GM12878 (cell line): ENCODE measurements at regions not wholly inside any gene's neighbourhood (a gene's known extent, or its start where the extent isn't known, plus 50 kb on each side); places are given as distances from the start of the nearest gene placed in this dataset.

Source experiments
- ATAC-seq: fragments of 200-7000 bp; cut with Tn5 transposase; 3 replicates; pipeline ENCODE4 v1.9.1; 2020; ENCODE audit warnings: mild to moderate bottlenecking, moderate library complexity
- BruUV-seq: library from RNA; stranded (reverse); fragments of 400-500 nt; replicated peaks from 2 replicates; lab custom pipeline; 2021; lab: Mats Ljungman, UMichigan
- CTCF ChIA-PET: fragments of 300-600 bp; sonication (Branson Sonifier 250); formaldehyde crosslinking; extraction: SDS; loops from one replicate; lab custom pipeline; 2021; ENCODE audit warnings: inconsistent platforms; lab: Yijun Ruan, JAX
- POLR2A ChIA-PET: fragments of 350-600 bp; formaldehyde crosslinking; extraction: SDS; loops from one replicate; lab custom pipeline; 2021; ENCODE audit warnings: inconsistent platforms; lab: Charles Lee
- RAD21 ChIA-PET: fragments of 300-600 bp; sonication (Branson Sonifier 250); formaldehyde crosslinking; loops from one replicate; lab custom pipeline; 2023; ENCODE audit warnings: antibody characterized with exemption; ENCODE audit not compliant: unreplicated experiment; lab: Charles Lee
- SMC1A ChIA-PET: fragments of 300-600 bp; sonication (Branson Sonifier 250); formaldehyde crosslinking; loops from one replicate; lab custom pipeline; 2023; ENCODE audit not compliant: unreplicated experiment, uncharacterized antibody; lab: Charles Lee
- DNase-seq: peaks from one replicate; pipeline ENCODE4 v3.0.0-alpha.2; 2011; ENCODE audit warnings: low read depth, low spot score
- FAIRE-seq: peaks from 3 replicates; lab custom pipeline; 2011; peaks lifted over from hg19 to GRCh38; lab: Jason Lieb, UNC
- H2AFZ ChIP-seq: 2 replicates; pipeline ENCODE4 v1.6.0; 2011; ENCODE audit warnings: low read depth, low read length, control low read depth; ENCODE audit not compliant: control insufficient read depth
- H3K27ac ChIP-seq: 2 replicates; pipeline ENCODE4 v1.5.1; 2011; ENCODE audit warnings: control low read depth; ENCODE audit not compliant: control insufficient read depth, insufficient read depth
- H3K27me3 ChIP-seq, 2 experiments: replicated peaks in 1 of 2; 2 replicates each; pipeline versions ENCODE4 v1.6.0 to v1.6.1; 2011; ENCODE audit warnings: low read length in 1 of 2; ENCODE audit not compliant: control insufficient read depth in 2 of 2, insufficient read depth in 2 of 2
- H3K36me3 ChIP-seq, 2 experiments: 2 replicates each; pipeline ENCODE4 v1.5.1; 2011; ENCODE audit warnings: low read length in 1 of 2; ENCODE audit not compliant: control insufficient read depth in 2 of 2, insufficient read depth in 2 of 2
- H3K4me1 ChIP-seq: 2 replicates; pipeline ENCODE4 v1.6.1; 2011; ENCODE audit warnings: mild to moderate bottlenecking, low read length, moderate library complexity, mixed read lengths; ENCODE audit not compliant: control insufficient read depth, insufficient read depth
- H3K4me2 ChIP-seq: 2 replicates; pipeline ENCODE4 v1.6.0; 2011; ENCODE audit warnings: control low read depth; ENCODE audit not compliant: control insufficient read depth, insufficient read depth
- H3K4me3 ChIP-seq: fragments of 200-600 bp; sonication (generic); 2 replicates; pipeline ENCODE4 v1.5.1; 2016
- H3K79me2 ChIP-seq: 2 replicates; pipeline ENCODE4 v1.6.0; 2011; ENCODE audit warnings: low read length; ENCODE audit not compliant: control insufficient read depth, insufficient read depth
- H3K9ac ChIP-seq: 2 replicates; pipeline ENCODE4 v1.8.0; 2011; ENCODE audit warnings: low read length, control low read depth, mixed read lengths; ENCODE audit not compliant: control insufficient read depth, insufficient read depth
- H3K9me3 ChIP-seq: replicated peaks from 3 replicates; pipeline ENCODE4 v1.5.1; 2011; ENCODE audit warnings: mild to moderate bottlenecking, low read length; ENCODE audit not compliant: control insufficient read depth, insufficient read depth
- H4K20me1 ChIP-seq: 2 replicates; pipeline ENCODE4 v1.6.0; 2011; ENCODE audit not compliant: control insufficient read depth, insufficient read depth
- ASH2L ChIP-seq: fragments of 300-600, 200-600 bp; sonication (generic); IDR thresholded peaks from 2 replicates; pipeline ENCODE4 v1.6.1; 2017; ENCODE audit warnings: low read depth, mild to moderate bottlenecking, borderline replicate concordance
- BCL11A ChIP-seq: IDR thresholded peaks from 2 replicates; pipeline ENCODE4 v1.6.1; 2011; ENCODE audit warnings: low read depth, low read length
- CTCF ChIP-seq, 3 experiments: IDR thresholded peaks in 2 of 3; conservative IDR thresholded peaks in 1 of 3; 2 replicates each; pipeline ENCODE4 v1.5.1; 2011; ENCODE audit warnings: low read depth in 3 of 3, low read length in 3 of 3, mild to moderate bottlenecking in 3 of 3, control low read depth in 2 of 3, moderate library complexity in 2 of 3, inconsistent platforms in 1 of 3, mixed read lengths in 1 of 3; ENCODE audit not compliant: control insufficient read depth in 2 of 3, insufficient read depth in 1 of 3; ENCODE audit errors: extremely low read depth in 1 of 3
- EED ChIP-seq: sonication (generic); IDR thresholded peaks from 2 replicates; pipeline ENCODE4 v1.6.1; 2016; ENCODE audit warnings: antibody characterized with exemption, low read depth
- IKZF2 ChIP-seq, 2 experiments: fragments of 450-650 bp; IDR thresholded peaks; 2 replicates each; pipeline ENCODE4 v1.6.1; 2017; ENCODE audit warnings: mild to moderate bottlenecking in 2 of 2, moderate library complexity in 2 of 2
- JUND ChIP-seq: IDR thresholded peaks from 2 replicates; pipeline ENCODE4 v1.6.1; 2012; ENCODE audit warnings: low read depth, mild to moderate bottlenecking, low read length, improper control_type of control experiment, moderate library complexity
- LARP7 ChIP-seq: fragments of 450-650 bp; IDR thresholded peaks from 2 replicates; pipeline ENCODE4 v1.6.1; 2017; ENCODE audit warnings: mild to moderate bottlenecking
- MEF2B ChIP-seq: fragments of 450-650 bp; IDR thresholded peaks from 2 replicates; pipeline ENCODE4 v1.6.1; 2018; ENCODE audit warnings: mild to moderate bottlenecking, moderate library complexity; ENCODE audit not compliant: partially characterized antibody, poor library complexity, severe bottlenecking
- MTA2 ChIP-seq: fragments of 450-650 bp; IDR thresholded peaks from 2 replicates; pipeline ENCODE4 v1.6.1; 2016; ENCODE audit warnings: low read depth, mild to moderate bottlenecking, moderate library complexity
- NBN ChIP-seq: fragments of 450-650 bp; IDR thresholded peaks from 2 replicates; pipeline ENCODE4 v1.6.1; 2016
- NRF1 ChIP-seq: conservative IDR thresholded peaks from 2 replicates; pipeline ENCODE4 v1.6.1; 2011; ENCODE audit warnings: mild to moderate bottlenecking, low read depth, low read length, improper control_type of control experiment
- PKNOX1 ChIP-seq: fragments of 450-650 bp; IDR thresholded peaks from 2 replicates; pipeline ENCODE4 v1.6.1; 2016; ENCODE audit warnings: mild to moderate bottlenecking
- RB1 ChIP-seq: fragments of 450-650 bp; formaldehyde crosslinking; IDR thresholded peaks from 2 replicates; pipeline ENCODE4 v1.6.1; 2017; ENCODE audit warnings: mild to moderate bottlenecking, borderline replicate concordance
- RBBP5 ChIP-seq: fragments of 200-600 bp; sonication (generic); conservative IDR thresholded peaks from 2 replicates; pipeline ENCODE4 v1.6.1; 2016
- RUNX3 ChIP-seq: IDR thresholded peaks from 2 replicates; pipeline ENCODE4 v1.6.1; 2012; ENCODE audit warnings: low read length, inconsistent platforms
- STAT1 ChIP-seq: fragments of 450-650 bp; conservative IDR thresholded peaks from 2 replicates; pipeline ENCODE4 v1.6.1; 2014; ENCODE audit warnings: antibody characterized with exemption, mild to moderate bottlenecking
- TAF1 ChIP-seq: IDR thresholded peaks from 2 replicates; pipeline ENCODE4 v1.6.1; 2011; ENCODE audit warnings: mild to moderate bottlenecking, low read depth, low read length, borderline replicate concordance
- TARDBP ChIP-seq: IDR thresholded peaks from 2 replicates; pipeline ENCODE4 v1.6.1; 2016; ENCODE audit warnings: borderline replicate concordance
- TCF7 ChIP-seq: IDR thresholded peaks from 2 replicates; pipeline ENCODE4 v1.6.1; 2014; ENCODE audit warnings: antibody characterized with exemption, borderline replicate concordance
- WRNIP1 ChIP-seq: IDR thresholded peaks from 2 replicates; pipeline ENCODE4 v1.6.1; 2011; ENCODE audit warnings: low read depth, low read length, improper control_type of control experiment, borderline replicate concordance
- WGBS: methylation state at CpG from one replicate; pipeline ENCODE4 v1.1.6; 2016; ENCODE audit warnings: low lambda C conversion rate; ENCODE audit not compliant: insufficient replicate concordance, insufficient coverage; ENCODE audit errors: missing lambda C conversion rate; 5-methylcytosine and 5-hydroxymethylcytosine counted together
- in situ Hi-C: fragments of 300-500 bp; cut with MboI; formaldehyde crosslinking; loops from 9 replicates; pipeline ENCODE4 v1.14.3; 2018; ENCODE audit warnings: mixed read lengths
- intact Hi-C: fragments of 100-400 bp; cut with micrococcal nuclease; formaldehyde crosslinking; loops from one replicate; pipeline ENCODE4 v1.14.2; 2022; ENCODE audit not compliant: unreplicated experiment

DNA sequence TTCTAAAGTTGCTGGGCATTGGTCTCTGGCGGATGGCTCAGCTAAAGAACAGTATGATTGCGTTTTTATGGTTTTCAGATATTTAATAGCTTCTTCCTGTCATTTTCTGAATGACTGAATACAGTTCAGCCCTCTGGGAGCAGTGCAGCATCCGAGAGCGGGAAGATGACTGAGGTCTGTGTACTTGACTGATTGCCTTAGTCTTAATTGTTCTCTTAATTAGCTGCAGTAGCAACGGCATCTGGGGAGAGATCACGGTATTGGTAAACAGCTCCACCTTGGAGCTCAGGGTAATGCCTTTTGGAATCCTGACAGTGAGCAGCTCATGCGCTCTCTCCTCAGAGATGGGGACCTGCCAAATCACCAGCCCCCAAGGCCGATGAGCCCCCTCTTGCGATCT lies 481.4 kb upstream of the SPRED2 start:
- no peaks in the 10 kb centered on the region for H4K20me1 ChIP-seq
- no peak for TF ChIP-seq EED
- TF ChIP-seq TARDBP, result no peak
- TF ChIP-seq ASH2L, result no peak
- TF ChIP-seq NBN, result no peak
- TF ChIP-seq JUND, result no peak
- no peak for TF ChIP-seq BCL11A
- no peak for TF ChIP-seq PKNOX1
- TF ChIP-seq IKZF2 (IDR thresholded peaks at IDR 0.05), result no peak
- no peak for TF ChIP-seq RUNX3
- TF ChIP-seq RB1, result no peak
- 42% methylated on average over 9 of the region's 9 CpGs for WGBS
- H3K36me3 ChIP-seq, result no peaks in the 10 kb centered on the region
- ChIA-PET RAD21 (no interaction called here), POLR2A (no interaction called here), CTCF (no interaction called here), SMC1A (no interaction called here)
- in situ Hi-C loops (no loop called here), intact Hi-C loops (no loop called here)
- no peak overlapping the region for H3K9ac ChIP-seq
- no peak overlapping the region for H3K4me3 ChIP-seq
- no peaks in the 10 kb centered on the region for H3K79me2 ChIP-seq
- FAIRE-seq (no peak), ATAC-seq (no peak), DNase-seq (no peak)
- no peaks in the 10 kb centered on the region for H3K27me3 ChIP-seq
- H3K9me3 ChIP-seq, result no peaks in the 10 kb centered on the region
- no peak overlapping the region for H3K27ac ChIP-seq
- BruUV-seq, result no TSS peak
- H2AFZ ChIP-seq, result no peak overlapping the region
- no peaks in the 10 kb centered on the region for H3K4me1 ChIP-seq
- no peak overlapping the region for H3K4me2 ChIP-seq

DNA sequence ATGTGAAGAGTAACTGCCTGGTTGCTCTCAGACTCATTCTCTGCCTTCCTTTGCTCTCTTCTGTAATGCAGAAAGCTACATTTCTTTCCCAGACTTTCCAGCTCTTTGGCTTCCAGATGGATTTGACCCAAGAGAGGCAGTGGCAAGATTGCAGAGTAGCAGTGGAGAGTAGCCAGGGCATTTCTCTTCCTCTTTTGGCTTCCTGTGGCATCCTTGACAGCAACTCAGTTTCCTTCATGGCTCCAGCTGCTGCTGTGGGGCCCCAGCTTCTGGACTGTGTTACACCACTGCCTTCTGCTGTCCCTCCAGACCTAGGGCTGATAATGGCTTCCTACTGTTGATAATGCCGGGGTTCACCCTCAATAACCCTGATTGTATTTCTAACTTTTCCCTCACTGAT lies 469.4 kb upstream of the SPRED2 start:
- no peak overlapping the region for H2AFZ ChIP-seq
- DNase-seq (no peak), ATAC-seq (no peak), FAIRE-seq (no peak)
- no peaks in the 10 kb centered on the region for H3K36me3 ChIP-seq
- H4K20me1 ChIP-seq, result no peaks in the 10 kb centered on the region
- H3K27me3 ChIP-seq, result no peaks in the 10 kb centered on the region
- no peak overlapping the region for H3K9ac ChIP-seq
- no peaks in the 10 kb centered on the region for H3K9me3 ChIP-seq
- no peaks in the 10 kb centered on the region for H3K4me1 ChIP-seq
- no peak overlapping the region for H3K4me3 ChIP-seq
- ChIA-PET SMC1A (interaction anchor here (1.3 kb wide), 1 partner anchor 112 kb away, joined by 3 read pairs; no protein-coding TSS in a partner anchor), CTCF (no interaction called here), RAD21 (no interaction called here), POLR2A (no interaction called here)
- no peak overlapping the region for H3K4me2 ChIP-seq
- H3K27ac ChIP-seq, result no peak overlapping the region
- in situ Hi-C loops (no loop called here), intact Hi-C loops (no loop called here)
- no TSS peak for BruUV-seq
- H3K79me2 ChIP-seq, result no peaks in the 10 kb centered on the region
- 0% methylated on average over 1 of the region's 1 CpG for WGBS
- no peak for TF ChIP-seq TARDBP
- no peak for TF ChIP-seq STAT1
- TF ChIP-seq TCF7, result no peak
- no peak for TF ChIP-seq MEF2B
- no peak for TF ChIP-seq RBBP5
- no peak for TF ChIP-seq NRF1
- TF ChIP-seq CTCF (IDR thresholded peaks at IDR 0.05 in 2 of 3, conservative IDR thresholded peaks at IDR 0.05 in 1 of 3; ENCODE audit: control insufficient read depth in 2 of 3, extremely low read depth in 1 of 3, insufficient read depth in 1 of 3, low read depth in 3 of 3, low read length in 3 of 3), result no peak
- no peak for TF ChIP-seq LARP7
- TF ChIP-seq TAF1, result no peak
- no peak for TF ChIP-seq MTA2
- no peak for TF ChIP-seq WRNIP1
